ENCODE measurements at regions not wholly inside any gene's neighbourhood (a gene's known extent, or its start where the extent isn't known, plus 50 kb on each side); places are given as distances from the start of the nearest gene placed in this dataset.

- no peaks in the 10 kb centered on the region for H4K20me1 ChIP-seq (ENCODE audit: control insufficient read depth, extremely low read depth, insufficient read depth, low read length)
- H3K9ac ChIP-seq (ENCODE audit: insufficient read depth, low read length): no peak overlapping the region
- no peak overlapping the region for H3K4me3 ChIP-seq (replicated peaks in 1 of 4; ENCODE audit: control extremely low read depth in 1 of 4, insufficient read depth in 1 of 4, low read depth in 3 of 4, low read length in 4 of 4)
- no peaks in the 10 kb centered on the region for H3K36me3 ChIP-seq (ENCODE audit: control insufficient read depth, insufficient read depth, low read length)
- H3K79me2 ChIP-seq (ENCODE audit: control insufficient read depth, insufficient read depth, low read length): no peaks in the 10 kb centered on the region
- no peak overlapping the region for H3K27ac ChIP-seq (ENCODE audit: insufficient read depth, low read length)
- no peaks in the 10 kb centered on the region for H3K4me1 ChIP-seq (ENCODE audit: control insufficient read depth, extremely low read depth, insufficient read depth, low read length)
- no peaks in the 10 kb centered on the region for H3K9me3 ChIP-seq (ENCODE audit: control insufficient read depth, insufficient read depth, low read depth, low read length)
- peaks cover 10% of the 10 kb centered on the region for H3K27me3 ChIP-seq (ENCODE audit: control insufficient read depth, insufficient read depth, low read length)
- TF ChIP-seq EZH2 (IDR thresholded peaks at IDR 0.05; ENCODE audit: low read length, missing control alignments) (no peak), CTCF (conservative IDR thresholded peaks at IDR 0.05 in 1 of 2, IDR thresholded peaks at IDR 0.05 in 1 of 2; ENCODE audit: low read depth in 1 of 2, low read length in 2 of 2) (no peak)
- no peak overlapping the region for H2AFZ ChIP-seq (ENCODE audit: low read length)
- no peak for DNase-seq (ENCODE audit: low read depth in 2 of 2)
- H3K4me2 ChIP-seq (ENCODE audit: extremely low read depth, insufficient read depth, low read length): no peak overlapping the region
These were observed 218.8 kb upstream of the PKDCC start for GRCh38 chr2:41829052-41829451.

- no peaks in the 10 kb centered on the region for H3K4me1 ChIP-seq (ENCODE audit: control insufficient read depth, extremely low read depth, insufficient read depth, low read length)
- no peaks in the 10 kb centered on the region for H3K9me3 ChIP-seq (ENCODE audit: control insufficient read depth, insufficient read depth, low read depth, low read length)
- H3K4me3 ChIP-seq (replicated peaks in 1 of 4; ENCODE audit: control extremely low read depth in 1 of 4, insufficient read depth in 1 of 4, low read depth in 3 of 4, low read length in 4 of 4): no peak overlapping the region
- no peaks in the 10 kb centered on the region for H4K20me1 ChIP-seq (ENCODE audit: control insufficient read depth, extremely low read depth, insufficient read depth, low read length)
- H3K36me3 ChIP-seq (ENCODE audit: control insufficient read depth, insufficient read depth, low read length): no peaks in the 10 kb centered on the region
- H3K27me3 ChIP-seq (ENCODE audit: control insufficient read depth, insufficient read depth, low read length): peaks cover 10% of the 10 kb centered on the region
- no peaks in the 10 kb centered on the region for H3K79me2 ChIP-seq (ENCODE audit: control insufficient read depth, insufficient read depth, low read length)
- TF ChIP-seq EZH2 (IDR thresholded peaks at IDR 0.05; ENCODE audit: low read length, missing control alignments) (no peak), CTCF (conservative IDR thresholded peaks at IDR 0.05 in 1 of 2, IDR thresholded peaks at IDR 0.05 in 1 of 2; ENCODE audit: low read depth in 1 of 2, low read length in 2 of 2) (no peak)
- no peak overlapping the region for H3K9ac ChIP-seq (ENCODE audit: insufficient read depth, low read length)
- DNase-seq (ENCODE audit: low read depth in 2 of 2): no peak
- no peak overlapping the region for H3K4me2 ChIP-seq (ENCODE audit: extremely low read depth, insufficient read depth, low read length)
- no peak overlapping the region for H2AFZ ChIP-seq (ENCODE audit: low read length)
- H3K27ac ChIP-seq (ENCODE audit: insufficient read depth, low read length): no peak overlapping the region
These were observed 217.2 kb upstream of the PKDCC start for GRCh38 chr2:41830600-41830999.

- no peaks in the 10 kb centered on the region for H3K4me1 ChIP-seq (ENCODE audit: control insufficient read depth, extremely low read depth, insufficient read depth, low read length)
- H3K79me2 ChIP-seq (ENCODE audit: control insufficient read depth, insufficient read depth, low read length): no peaks in the 10 kb centered on the region
- no peak overlapping the region for H3K27ac ChIP-seq (ENCODE audit: insufficient read depth, low read length)
- no peaks in the 10 kb centered on the region for H4K20me1 ChIP-seq (ENCODE audit: control insufficient read depth, extremely low read depth, insufficient read depth, low read length)
- no peak for DNase-seq (ENCODE audit: low read depth in 2 of 2)
- no peaks in the 10 kb centered on the region for H3K9me3 ChIP-seq (ENCODE audit: control insufficient read depth, insufficient read depth, low read depth, low read length)
- no peak overlapping the region for H3K9ac ChIP-seq (ENCODE audit: insufficient read depth, low read length)
- H3K4me3 ChIP-seq (replicated peaks in 1 of 4; ENCODE audit: control extremely low read depth in 1 of 4, insufficient read depth in 1 of 4, low read depth in 3 of 4, low read length in 4 of 4): no peak overlapping the region
- TF ChIP-seq CTCF (conservative IDR thresholded peaks at IDR 0.05 in 1 of 2, IDR thresholded peaks at IDR 0.05 in 1 of 2; ENCODE audit: low read depth in 1 of 2, low read length in 2 of 2) (no peak), EZH2 (IDR thresholded peaks at IDR 0.05; ENCODE audit: low read length, missing control alignments) (no peak)
- H3K4me2 ChIP-seq (ENCODE audit: extremely low read depth, insufficient read depth, low read length): no peak overlapping the region
- peaks cover 8% of the 10 kb centered on the region for H3K27me3 ChIP-seq (ENCODE audit: control insufficient read depth, insufficient read depth, low read length)
- no peak overlapping the region for H2AFZ ChIP-seq (ENCODE audit: low read length)
- H3K36me3 ChIP-seq (ENCODE audit: control insufficient read depth, insufficient read depth, low read length): no peaks in the 10 kb centered on the region
These were observed 215.6 kb upstream of the PKDCC start for GRCh38 chr2:41832218-41832617.

Measured in fibroblast of lung (primary cell).